B cell (primary cell): ENCODE measurements at regions not wholly inside any gene's neighbourhood (a gene's known extent, or its start where the extent isn't known, plus 50 kb on each side); places are given as distances from the start of the nearest gene placed in this dataset.

ENCODE experiments used
- CTCF ChIP-seq: fragments of 200-600 bp; IDR thresholded peaks from one replicate; pipeline ENCODE4 v1.8.0; 2022; ENCODE audit warnings: antibody characterized with exemption, mild to moderate bottlenecking
- EZH2 ChIP-seq: IDR thresholded peaks from 2 replicates; pipeline ENCODE4 v1.6.1; 2012; ENCODE audit warnings: borderline replicate concordance, low read depth, mild to moderate bottlenecking, moderate library complexity, low read length; ENCODE audit not compliant: insufficient read depth, poor library complexity, severe bottlenecking

GRCh38 chr2:90079374-90079773, 1387.9 kb downstream of the RPIA start:
- no peak for TF ChIP-seq CTCF
- TF ChIP-seq EZH2: no peak
